Activated naive CD4-positive, alpha-beta T cell treated with anti-CD3 and anti-CD28 coated beads, Interleukin-2, amount 50 U/mL, for 24 hours (primary cell): ENCODE measurements at regions not wholly inside any gene's neighbourhood (a gene's known extent, or its start where the extent isn't known, plus 50 kb on each side); places are given as distances from the start of the nearest gene placed in this dataset.
"Not testable (repeated sequence)": the region's sequence is repeated elsewhere in the genome, so short reads cannot be mapped to it uniquely, and the experiment has no call there.

Source experiments
- H3K27ac Mint-ChIP-seq: one replicate; pipeline ENCODE4 v1.8.0; 2021; ENCODE audit warnings: mild to moderate bottlenecking, mixed read lengths
- H3K27me3 Mint-ChIP-seq: one replicate; pipeline ENCODE4 v1.8.0; 2021; ENCODE audit warnings: mixed read lengths
- H3K36me3 Mint-ChIP-seq: one replicate; pipeline ENCODE4 v1.8.0; 2021; ENCODE audit warnings: mixed read lengths
- H3K4me1 Mint-ChIP-seq: one replicate; pipeline ENCODE4 v1.8.0; 2021; ENCODE audit warnings: mixed read lengths
- H3K4me3 Mint-ChIP-seq: one replicate; pipeline ENCODE4 v1.8.0; 2021; ENCODE audit warnings: mild to moderate bottlenecking, mixed read lengths
- H3K9me3 Mint-ChIP-seq: one replicate; pipeline ENCODE4 v1.8.0; 2021; ENCODE audit warnings: mixed read lengths

- H3K4me1 Mint-ChIP-seq, result no peaks in the 10 kb centered on the region
- no peak overlapping the region for H3K4me3 Mint-ChIP-seq
- no peaks in the 10 kb centered on the region for H3K27me3 Mint-ChIP-seq
- no peaks in the 10 kb centered on the region for H3K36me3 Mint-ChIP-seq
- H3K27ac Mint-ChIP-seq, result no peak overlapping the region
- H3K9me3 Mint-ChIP-seq, result peaks cover 13% of the 10 kb centered on the region
These were observed 551.3 kb downstream of the KCNT2 start for GRCh38 chr1:196056966-196057365.

GRCh38 chr1:196049407-196049806, 558.8 kb downstream of the KCNT2 start:
- Mint-ChIP-seq H3K9me3 (peaks cover 10% of the 10 kb centered on the region), H3K27ac (no peak overlapping the region), H3K4me3 (no peak overlapping the region), H3K27me3 (no peaks in the 10 kb centered on the region), H3K4me1 (no peaks in the 10 kb centered on the region), H3K36me3 (no peaks in the 10 kb centered on the region)

- Mint-ChIP-seq H3K36me3 (no peaks in the 10 kb centered on the region), H3K4me1 (no peaks in the 10 kb centered on the region), H3K4me3 (no peak overlapping the region), H3K9me3 (peaks cover 18% of the 10 kb centered on the region), H3K27ac (no peak overlapping the region), H3K27me3 (no peaks in the 10 kb centered on the region)
These were observed 565.0 kb downstream of the KCNT2 start for GRCh38 chr1:196043268-196043667.

GRCh38 chr1:196034080-196034706, 574.0 kb downstream of the KCNT2 start:
- H3K27ac Mint-ChIP-seq, result no peak overlapping the region
- no peaks in the 10 kb centered on the region for H3K27me3 Mint-ChIP-seq
- H3K4me3 Mint-ChIP-seq, result no peak overlapping the region
- H3K9me3 Mint-ChIP-seq, result peaks cover 7% of the 10 kb centered on the region
- no peaks in the 10 kb centered on the region for H3K4me1 Mint-ChIP-seq
- H3K36me3 Mint-ChIP-seq, result no peaks in the 10 kb centered on the region

- not testable (repeated sequence) for H3K27me3 Mint-ChIP-seq, H3K4me1 Mint-ChIP-seq, H3K27ac Mint-ChIP-seq, H3K36me3 Mint-ChIP-seq, H3K9me3 Mint-ChIP-seq, H3K4me3 Mint-ChIP-seq
These were observed 576.9 kb downstream of the KCNT2 start for GRCh38 chr1:196031387-196031786.

GRCh38 chr1:196030455-196030854, 577.8 kb downstream of the KCNT2 start:
- H3K9me3 Mint-ChIP-seq, result no peaks in the 10 kb centered on the region
- no peak overlapping the region for H3K4me3 Mint-ChIP-seq
- no peaks in the 10 kb centered on the region for H3K4me1 Mint-ChIP-seq
- no peaks in the 10 kb centered on the region for H3K27me3 Mint-ChIP-seq
- H3K36me3 Mint-ChIP-seq, result no peaks in the 10 kb centered on the region
- no peak overlapping the region for H3K27ac Mint-ChIP-seq

- H3K4me1 Mint-ChIP-seq, result no peaks in the 10 kb centered on the region
- no peaks in the 10 kb centered on the region for H3K27me3 Mint-ChIP-seq
- H3K4me3 Mint-ChIP-seq, result no peak overlapping the region
- H3K27ac Mint-ChIP-seq, result no peak overlapping the region
- H3K9me3 Mint-ChIP-seq, result no peaks in the 10 kb centered on the region
- H3K36me3 Mint-ChIP-seq, result no peaks in the 10 kb centered on the region
These were observed 578.8 kb downstream of the KCNT2 start for GRCh38 chr1:196029410-196029809.

GRCh38 chr1:196027127-196027526, 581.1 kb downstream of the KCNT2 start:
- no peak overlapping the region for H3K27ac Mint-ChIP-seq
- H3K4me3 Mint-ChIP-seq, result no peak overlapping the region
- H3K9me3 Mint-ChIP-seq, result no peaks in the 10 kb centered on the region
- no peaks in the 10 kb centered on the region for H3K27me3 Mint-ChIP-seq
- H3K4me1 Mint-ChIP-seq, result no peaks in the 10 kb centered on the region
- H3K36me3 Mint-ChIP-seq, result no peaks in the 10 kb centered on the region

GRCh38 chr1:196021174-196021573, 587.1 kb downstream of the KCNT2 start:
- H3K9me3 Mint-ChIP-seq, H3K4me1 Mint-ChIP-seq: not testable (repeated sequence)

GRCh38 chr1:196009362-196009761, 598.9 kb downstream of the KCNT2 start:
- no peaks in the 10 kb centered on the region for H3K9me3 Mint-ChIP-seq
- no peaks in the 10 kb centered on the region for H3K36me3 Mint-ChIP-seq
- H3K27me3 Mint-ChIP-seq, result no peaks in the 10 kb centered on the region
- no peak overlapping the region for H3K27ac Mint-ChIP-seq
- H3K4me1 Mint-ChIP-seq, result no peaks in the 10 kb centered on the region
- H3K4me3 Mint-ChIP-seq, result no peak overlapping the region

More at GRCh38 chr1:196021174-196021573, 587.1 kb downstream of the KCNT2 start:
- H3K36me3 Mint-ChIP-seq, H3K4me3 Mint-ChIP-seq, H3K27me3 Mint-ChIP-seq, H3K27ac Mint-ChIP-seq: not testable (repeated sequence)

GRCh38 chr1:196007763-196008162, 600.5 kb downstream of the KCNT2 start:
- Mint-ChIP-seq H3K36me3 (no peaks in the 10 kb centered on the region), H3K4me1 (no peaks in the 10 kb centered on the region), H3K27ac (no peak overlapping the region), H3K27me3 (no peaks in the 10 kb centered on the region), H3K4me3 (no peak overlapping the region), H3K9me3 (no peaks in the 10 kb centered on the region)

GRCh38 chr1:196005426-196005825, 602.8 kb downstream of the KCNT2 start:
- no peaks in the 10 kb centered on the region for H3K4me1 Mint-ChIP-seq
- no peaks in the 10 kb centered on the region for H3K27me3 Mint-ChIP-seq
- H3K27ac Mint-ChIP-seq, result no peak overlapping the region
- no peaks in the 10 kb centered on the region for H3K9me3 Mint-ChIP-seq
- H3K36me3 Mint-ChIP-seq, result no peaks in the 10 kb centered on the region
- H3K4me3 Mint-ChIP-seq, result no peak overlapping the region

- H3K4me3 Mint-ChIP-seq, H3K9me3 Mint-ChIP-seq, H3K27me3 Mint-ChIP-seq, H3K4me1 Mint-ChIP-seq, H3K27ac Mint-ChIP-seq, H3K36me3 Mint-ChIP-seq: not testable (repeated sequence)
These were observed 603.9 kb downstream of the KCNT2 start for GRCh38 chr1:196004388-196004787.

GRCh38 chr1:196002906-196003305, 605.3 kb downstream of the KCNT2 start:
- H3K4me1 Mint-ChIP-seq, result no peaks in the 10 kb centered on the region
- H3K36me3 Mint-ChIP-seq, result no peaks in the 10 kb centered on the region
- H3K4me3 Mint-ChIP-seq, result no peak overlapping the region

GRCh38 chr1:196002296-196002695, 605.9 kb downstream of the KCNT2 start:
- not testable (repeated sequence) for H3K27me3 Mint-ChIP-seq, H3K9me3 Mint-ChIP-seq, H3K36me3 Mint-ChIP-seq, H3K27ac Mint-ChIP-seq, H3K4me3 Mint-ChIP-seq, H3K4me1 Mint-ChIP-seq

More at GRCh38 chr1:196002906-196003305, 605.3 kb downstream of the KCNT2 start:
- Mint-ChIP-seq H3K27ac (no peak overlapping the region), H3K27me3 (no peaks in the 10 kb centered on the region), H3K9me3 (no peaks in the 10 kb centered on the region)

GRCh38 chr1:196001188-196001587, 607.1 kb downstream of the KCNT2 start:
- Mint-ChIP-seq H3K4me3 (no peak overlapping the region), H3K27me3 (no peaks in the 10 kb centered on the region), H3K36me3 (no peaks in the 10 kb centered on the region), H3K9me3 (no peaks in the 10 kb centered on the region), H3K27ac (no peak overlapping the region), H3K4me1 (no peaks in the 10 kb centered on the region)

- Mint-ChIP-seq H3K36me3 (no peaks in the 10 kb centered on the region), H3K27ac (no peak overlapping the region), H3K4me3 (no peak overlapping the region), H3K4me1 (no peaks in the 10 kb centered on the region), H3K9me3 (no peaks in the 10 kb centered on the region), H3K27me3 (no peaks in the 10 kb centered on the region)
These were observed 609.2 kb downstream of the KCNT2 start for GRCh38 chr1:195999022-195999421.
